Thyroid gland (tissue), 4 donors: ENCODE measurements at regions not wholly inside any gene's neighbourhood (a gene's known extent, or its start where the extent isn't known, plus 50 kb on each side); places are given as distances from the start of the nearest gene placed in this dataset.

ENCODE experiments used
- DNase-seq, 2 donors: peaks; one replicate each; pipeline ENCODE4 v3.0.0-alpha.2; 2019
- H3K27ac ChIP-seq, 3 donors: fragments of 200-600 bp; sonication (generic); 1 replicate in 2 of 3; 2 replicates in 1 of 3; pipeline ENCODE4 v1.5.1; 2016 to 2019; ENCODE audit warnings: mild to moderate bottlenecking in 1 of 3, moderate library complexity in 1 of 3
- H3K27me3 ChIP-seq: fragments of 200-600 bp; sonication (generic); one replicate; pipeline ENCODE4 v1.5.1; 2019
- H3K36me3 ChIP-seq, 2 donors: fragments of 200-600 bp; sonication (generic); one replicate each; pipeline ENCODE4 v1.5.1; 2016 to 2019
- H3K4me1 ChIP-seq, 2 donors: fragments of 200-600 bp; sonication (generic); one replicate each; pipeline ENCODE4 v1.5.1; 2017 to 2019
- H3K4me3 ChIP-seq, 3 donors: fragments of 200-600 bp; sonication (generic); replicated peaks in 1 of 3; 1 replicate in 2 of 3; 2 replicates in 1 of 3; pipeline ENCODE4 v1.5.1; 2016; ENCODE audit warnings: mild to moderate bottlenecking in 1 of 3
- H3K9me3 ChIP-seq: fragments of 200-600 bp; sonication (generic); one replicate; pipeline ENCODE4 v1.5.1; 2017
- CTCF ChIP-seq, 6 experiments: fragments of 200-600 bp in 3 of 6; fragments of 450-650 bp in 3 of 6; sonication (generic) in 3 of 6; IDR thresholded peaks; one replicate each; pipeline ENCODE4 v1.5.1; 2016 to 2019; ENCODE audit warnings: antibody characterized with exemption in 6 of 6, mild to moderate bottlenecking in 2 of 6, inconsistent platforms in 1 of 6, moderate library complexity in 1 of 6
- POLR2A ChIP-seq, 2 donors: fragments of 450-650 bp; IDR thresholded peaks; one replicate each; pipeline ENCODE4 v1.6.1; 2017; ENCODE audit warnings: antibody characterized with exemption in 2 of 2, mild to moderate bottlenecking in 2 of 2, moderate library complexity in 1 of 2
- WGBS, 2 donors: methylation state at CpG; one replicate each; pipeline ENCODE4 v1.1.5; 2017; 5-methylcytosine and 5-hydroxymethylcytosine counted together
- intact Hi-C: fragments of 100-400 bp; cut with DNase I; formaldehyde crosslinking; loops from one replicate; pipeline ENCODE4 v1.15.1; 2023

GRCh38 chr11:109304159-109304558 lies 117.8 kb upstream of the C11orf87 start:
- H3K27me3 ChIP-seq: no peaks in the 10 kb centered on the region
- intact Hi-C loops: no loop called here
- no peaks in the 10 kb centered on the region for H3K4me1 ChIP-seq
- no peak overlapping the region for H3K4me3 ChIP-seq
- DNase-seq: no peak
- no peak for TF ChIP-seq CTCF (IDR thresholded peaks at IDR 0.05)
- no peak for TF ChIP-seq POLR2A (IDR thresholded peaks at IDR 0.05)
- H3K36me3 ChIP-seq: no peaks in the 10 kb centered on the region
- WGBS, 2 donors: 89 to 97% methylated on average over 1 of the region's 1 CpG
- H3K27ac ChIP-seq: no peak overlapping the region
- no peaks in the 10 kb centered on the region for H3K9me3 ChIP-seq

- H3K27me3 ChIP-seq: no peaks in the 10 kb centered on the region
- no peaks in the 10 kb centered on the region for H3K4me1 ChIP-seq
- TF ChIP-seq CTCF (IDR thresholded peaks at IDR 0.05): no peak
- no peak for TF ChIP-seq POLR2A (IDR thresholded peaks at IDR 0.05)
- H3K36me3 ChIP-seq: no peaks in the 10 kb centered on the region
- no peak overlapping the region for H3K27ac ChIP-seq
- intact Hi-C loops: no loop called here
- DNase-seq: no peak
- no peak overlapping the region for H3K4me3 ChIP-seq
- no peaks in the 10 kb centered on the region for H3K9me3 ChIP-seq
- 95 to 96% methylated on average over 5 to 7 of the region's 7 CpGs for WGBS, 2 donors
These were observed 117.0 kb upstream of the C11orf87 start for GRCh38 chr11:109305009-109305408.

- Histone ChIP-seq H3K9me3 (no peaks in the 10 kb centered on the region), H3K27me3 (no peaks in the 10 kb centered on the region), H3K36me3 (no peaks in the 10 kb centered on the region), H3K4me3 (no peak overlapping the region), H3K4me1 (no peaks in the 10 kb centered on the region), H3K27ac (no peak overlapping the region)
- intact Hi-C loops: no loop called here
- 71 to 75% methylated on average over 2 of the region's 2 CpGs for WGBS, 2 donors
- TF ChIP-seq POLR2A (IDR thresholded peaks at IDR 0.05) (no peak), CTCF (IDR thresholded peaks at IDR 0.05) (no peak)
- no peak for DNase-seq
These were observed 115.7 kb upstream of the C11orf87 start for GRCh38 chr11:109306322-109306721.

GRCh38 chr11:109307366-109307765 lies 114.6 kb upstream of the C11orf87 start:
- H3K36me3 ChIP-seq: no peaks in the 10 kb centered on the region
- no peaks in the 10 kb centered on the region for H3K9me3 ChIP-seq
- DNase-seq: no peak
- H3K4me3 ChIP-seq: no peak overlapping the region
- TF ChIP-seq POLR2A (IDR thresholded peaks at IDR 0.05) (no peak), CTCF (IDR thresholded peaks at IDR 0.05) (no peak)
- intact Hi-C loops: no loop called here
- H3K27ac ChIP-seq: no peak overlapping the region
- H3K27me3 ChIP-seq: no peaks in the 10 kb centered on the region
- WGBS, 2 donors: 82 to 84% methylated on average over 3 of the region's 3 CpGs
- no peaks in the 10 kb centered on the region for H3K4me1 ChIP-seq

DNA sequence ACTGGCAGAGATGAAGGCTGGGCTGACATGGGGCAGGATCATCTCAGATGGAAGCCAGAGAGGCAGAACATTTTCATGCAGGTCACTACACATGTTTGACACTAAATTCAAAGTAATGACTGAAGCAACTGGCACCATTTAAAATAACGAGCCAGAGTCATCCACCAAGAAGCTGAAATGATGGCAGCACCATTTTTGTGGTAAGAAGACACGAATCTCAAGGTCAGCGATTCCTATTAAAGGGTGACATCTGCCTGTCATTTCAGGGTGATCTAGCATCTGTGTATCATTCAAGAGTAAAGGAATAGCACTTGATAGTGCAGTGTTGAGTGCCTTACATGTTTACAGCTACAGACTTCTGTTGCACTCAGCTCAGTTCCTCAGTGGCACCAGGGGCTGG lies 113.4 kb upstream of the C11orf87 start:
- no peaks in the 10 kb centered on the region for H3K27me3 ChIP-seq
- no peak overlapping the region for H3K4me3 ChIP-seq
- WGBS, 2 donors: 75 to 83% methylated on average over 3 of the region's 3 CpGs
- intact Hi-C loops: no loop called here
- H3K9me3 ChIP-seq: no peaks in the 10 kb centered on the region
- no peaks in the 10 kb centered on the region for H3K36me3 ChIP-seq
- no peaks in the 10 kb centered on the region for H3K4me1 ChIP-seq
- no peak overlapping the region for H3K27ac ChIP-seq
- no peak for DNase-seq
- TF ChIP-seq CTCF (IDR thresholded peaks at IDR 0.05) (no peak), POLR2A (IDR thresholded peaks at IDR 0.05) (no peak)
